ENCODE measurements at regions not wholly inside any gene's neighbourhood (a gene's known extent, or its start where the extent isn't known, plus 50 kb on each side); places are given as distances from the start of the nearest gene placed in this dataset.

- no peak for TF ChIP-seq ZNF274 (IDR thresholded peaks at IDR 0.05; ENCODE audit: low read depth, low read length)
- H3K4me3 ChIP-seq (ENCODE audit: low read length): no peak overlapping the region
Observed at GRCh38 chr19:27705896-27706295, 1507.1 kb downstream of the UQCRFS1 start.

- TF ChIP-seq ZNF274 (IDR thresholded peaks at IDR 0.05; ENCODE audit: low read depth, low read length): no peak
- no peak overlapping the region for H3K4me3 ChIP-seq (ENCODE audit: low read length)
Observed at GRCh38 chr19:27694361-27695055, 1518.4 kb downstream of the UQCRFS1 start.

GRCh38 chr19:27691991-27692390 is 1521.0 kb downstream of the UQCRFS1 start:
- H3K4me3 ChIP-seq (ENCODE audit: low read length): no peak overlapping the region
- no peak for TF ChIP-seq ZNF274 (IDR thresholded peaks at IDR 0.05; ENCODE audit: low read depth, low read length)

GRCh38 chr19:27689734-27690241 is 1523.2 kb downstream of the UQCRFS1 start:
- no peak for TF ChIP-seq ZNF274 (IDR thresholded peaks at IDR 0.05; ENCODE audit: low read depth, low read length)

GRCh38 chr19:27684293-27684692 is 1528.7 kb downstream of the UQCRFS1 start:
- no peak overlapping the region for H3K4me3 ChIP-seq (ENCODE audit: low read length)
- no peak for TF ChIP-seq ZNF274 (IDR thresholded peaks at IDR 0.05; ENCODE audit: low read depth, low read length)

More at GRCh38 chr19:27689734-27690241, 1523.2 kb downstream of the UQCRFS1 start:
- H3K4me3 ChIP-seq (ENCODE audit: low read length): no peak overlapping the region

- TF ChIP-seq ZNF274 (IDR thresholded peaks at IDR 0.05; ENCODE audit: low read depth, low read length): no peak
- no peak overlapping the region for H3K4me3 ChIP-seq (ENCODE audit: low read length)
Observed at GRCh38 chr19:27681972-27682371, 1531.0 kb downstream of the UQCRFS1 start.

- no peak for TF ChIP-seq ZNF274 (IDR thresholded peaks at IDR 0.05; ENCODE audit: low read depth, low read length)
- H3K4me3 ChIP-seq (ENCODE audit: low read length): no peak overlapping the region
Observed at GRCh38 chr19:27679905-27680304, 1533.0 kb downstream of the UQCRFS1 start.

- TF ChIP-seq ZNF274 (IDR thresholded peaks at IDR 0.05; ENCODE audit: low read depth, low read length): no peak
Observed at GRCh38 chr19:27679399-27679798, 1533.6 kb downstream of the UQCRFS1 start.

GRCh38 chr19:27676877-27677276 is 1536.1 kb downstream of the UQCRFS1 start:
- H3K4me3 ChIP-seq (ENCODE audit: low read length): no peak overlapping the region
- no peak for TF ChIP-seq ZNF274 (IDR thresholded peaks at IDR 0.05; ENCODE audit: low read depth, low read length)

More at GRCh38 chr19:27679399-27679798, 1533.6 kb downstream of the UQCRFS1 start:
- H3K4me3 ChIP-seq (ENCODE audit: low read length): no peak overlapping the region

GRCh38 chr19:27676334-27676733 is 1536.6 kb downstream of the UQCRFS1 start:
- no peak for TF ChIP-seq ZNF274 (IDR thresholded peaks at IDR 0.05; ENCODE audit: low read depth, low read length)

GRCh38 chr19:27675771-27676170 is 1537.2 kb downstream of the UQCRFS1 start:
- TF ChIP-seq ZNF274 (IDR thresholded peaks at IDR 0.05; ENCODE audit: low read depth, low read length): no peak
- no peak overlapping the region for H3K4me3 ChIP-seq (ENCODE audit: low read length)

More at GRCh38 chr19:27676334-27676733, 1536.6 kb downstream of the UQCRFS1 start:
- H3K4me3 ChIP-seq (ENCODE audit: low read length): no peak overlapping the region

GRCh38 chr19:27674701-27675100 is 1538.2 kb downstream of the UQCRFS1 start:
- H3K4me3 ChIP-seq (ENCODE audit: low read length): no peak overlapping the region
- TF ChIP-seq ZNF274 (IDR thresholded peaks at IDR 0.05; ENCODE audit: low read depth, low read length): no peak

GRCh38 chr19:27673986-27674385 is 1539.0 kb downstream of the UQCRFS1 start:
- no peak for TF ChIP-seq ZNF274 (IDR thresholded peaks at IDR 0.05; ENCODE audit: low read depth, low read length)
- no peak overlapping the region for H3K4me3 ChIP-seq (ENCODE audit: low read length)

GRCh38 chr19:27672309-27673047 is 1540.5 kb downstream of the UQCRFS1 start:
- no peak overlapping the region for H3K4me3 ChIP-seq (ENCODE audit: low read length)
- no peak for TF ChIP-seq ZNF274 (IDR thresholded peaks at IDR 0.05; ENCODE audit: low read depth, low read length)

GRCh38 chr19:27671876-27672275 is 1541.1 kb downstream of the UQCRFS1 start:
- TF ChIP-seq ZNF274 (IDR thresholded peaks at IDR 0.05; ENCODE audit: low read depth, low read length): no peak
- no peak overlapping the region for H3K4me3 ChIP-seq (ENCODE audit: low read length)

Data from GM08714 (cell line).